Peyer's patch (tissue), 4 donors: ENCODE measurements at regions not wholly inside any gene's neighbourhood (a gene's known extent, or its start where the extent isn't known, plus 50 kb on each side); places are given as distances from the start of the nearest gene placed in this dataset.
A peak's percentile ranks its signal among the peaks of the same experiment; 100 is the strongest.

Experiments
- DNase-seq, 3 donors: peaks; one replicate each; pipeline ENCODE4 v3.0.0-alpha.2; 2017 to 2019
- H3K27ac ChIP-seq, 4 donors: fragments of 200-600 bp; sonication (generic); one replicate each; pipeline ENCODE4 v1.5.1; 2016 to 2019
- H3K27me3 ChIP-seq, 2 donors: fragments of 200-600 bp; sonication (generic); one replicate each; pipeline ENCODE4 v1.5.1; 2019
- H3K36me3 ChIP-seq, 3 donors: fragments of 200-600 bp; sonication (generic); one replicate each; pipeline ENCODE4 v1.5.1; 2016 to 2019
- H3K4me1 ChIP-seq, 4 donors: fragments of 200-600 bp; sonication (generic); one replicate each; pipeline ENCODE4 v1.5.1; 2016 to 2019
- H3K4me3 ChIP-seq, 4 donors: fragments of 200-600 bp; sonication (generic); 1 replicate in 3 of 4; 2 replicates in 1 of 4; pipeline ENCODE4 v1.5.1; 2016 to 2019; ENCODE audit warnings: mild to moderate bottlenecking in 1 of 4
- H3K9me3 ChIP-seq, 4 donors: fragments of 200-600 bp; sonication (generic); one replicate each; pipeline ENCODE4 v1.5.1; 2016 to 2019; ENCODE audit warnings: mild to moderate bottlenecking in 1 of 4
- CTCF ChIP-seq, 6 experiments: fragments of 450-650 bp in 4 of 6; fragments of 200-600 bp in 2 of 6; sonication (generic) in 1 of 6; IDR thresholded peaks; one replicate each; pipeline ENCODE4 v1.5.1; 2017 to 2019; ENCODE audit warnings: antibody characterized with exemption in 6 of 6, mild to moderate bottlenecking in 3 of 6, moderate library complexity in 1 of 6
- POLR2A ChIP-seq, 2 donors: fragments of 450-650 bp; IDR thresholded peaks; one replicate each; pipeline ENCODE4 v1.5.1; 2017; ENCODE audit warnings: antibody characterized with exemption in 2 of 2, mild to moderate bottlenecking in 2 of 2, moderate library complexity in 2 of 2

GRCh38 chr12:83848702-83849101 is 1063.9 kb downstream of the SLC6A15 start:
- Histone ChIP-seq H3K4me1 (no peaks in the 10 kb centered on the region), H3K9me3 (no peaks in the 10 kb centered on the region), H3K27ac (no peak overlapping the region), H3K36me3 (no peaks in the 10 kb centered on the region), H3K27me3 (no peaks in the 10 kb centered on the region), H3K4me3 (no peak overlapping the region)
- DNase-seq: no peak
- no peak for TF ChIP-seq POLR2A (IDR thresholded peaks at IDR 0.05)
- TF ChIP-seq CTCF (IDR thresholded peaks at IDR 0.05): no peak

GRCh38 chr12:83843541-83843940 is 1069.1 kb downstream of the SLC6A15 start:
- TF ChIP-seq CTCF (IDR thresholded peaks at IDR 0.05) (no peak), POLR2A (IDR thresholded peaks at IDR 0.05) (no peak)
- Histone ChIP-seq H3K27me3 (no peaks in the 10 kb centered on the region), H3K9me3 (no peaks in the 10 kb centered on the region), H3K27ac (no peak overlapping the region), H3K4me3 (no peak overlapping the region), H3K36me3 (no peaks in the 10 kb centered on the region), H3K4me1 (no peaks in the 10 kb centered on the region)
- DNase-seq: no peak

- TF ChIP-seq CTCF (IDR thresholded peaks at IDR 0.05) (no peak), POLR2A (IDR thresholded peaks at IDR 0.05) (no peak)
- Histone ChIP-seq H3K27ac (no peak overlapping the region), H3K4me3 (no peak overlapping the region), H3K27me3 (no peaks in the 10 kb centered on the region), H3K9me3 (no peaks in the 10 kb centered on the region), H3K36me3 (no peaks in the 10 kb centered on the region), H3K4me1 (no peaks in the 10 kb centered on the region)
- DNase-seq: no peak
Measured at GRCh38 chr12:83841620-83842019, 1071.0 kb downstream of the SLC6A15 start.

- H3K27ac ChIP-seq: no peak overlapping the region
- H3K4me1 ChIP-seq: no peaks in the 10 kb centered on the region
- TF ChIP-seq POLR2A (IDR thresholded peaks at IDR 0.05) (no peak), CTCF (IDR thresholded peaks at IDR 0.05) (no peak)
- H3K4me3 ChIP-seq: no peak overlapping the region
- no peak for DNase-seq
- H3K36me3 ChIP-seq: no peaks in the 10 kb centered on the region
- H3K9me3 ChIP-seq: no peaks in the 10 kb centered on the region
- no peaks in the 10 kb centered on the region for H3K27me3 ChIP-seq
Measured at GRCh38 chr12:83827860-83828259, 1084.7 kb downstream of the SLC6A15 start.

- TF ChIP-seq POLR2A (IDR thresholded peaks at IDR 0.05) (no peak), CTCF (IDR thresholded peaks at IDR 0.05) (no peak)
Measured at GRCh38 chr12:83827193-83827592, 1085.4 kb downstream of the SLC6A15 start.

GRCh38 chr12:83826112-83826511 is 1086.5 kb downstream of the SLC6A15 start:
- H3K4me3 ChIP-seq: no peak overlapping the region
- no peak overlapping the region for H3K27ac ChIP-seq
- H3K4me1 ChIP-seq: no peaks in the 10 kb centered on the region
- H3K36me3 ChIP-seq: no peaks in the 10 kb centered on the region
- no peaks in the 10 kb centered on the region for H3K9me3 ChIP-seq
- H3K27me3 ChIP-seq: no peaks in the 10 kb centered on the region
- DNase-seq: peak in 1 of 3 donors; percentile 45
- no peak for TF ChIP-seq POLR2A (IDR thresholded peaks at IDR 0.05)
- TF ChIP-seq CTCF (IDR thresholded peaks at IDR 0.05): peak in 3 of 6 experiments; percentile 9 to 25 (median 14)

More at GRCh38 chr12:83827193-83827592, 1085.4 kb downstream of the SLC6A15 start:
- Histone ChIP-seq H3K27ac (no peak overlapping the region), H3K4me3 (no peak overlapping the region), H3K27me3 (no peaks in the 10 kb centered on the region), H3K9me3 (no peaks in the 10 kb centered on the region), H3K36me3 (no peaks in the 10 kb centered on the region), H3K4me1 (no peaks in the 10 kb centered on the region)
- no peak for DNase-seq
